Fibroblast of lung (primary cell): ENCODE measurements at regions not wholly inside any gene's neighbourhood (a gene's known extent, or its start where the extent isn't known, plus 50 kb on each side); places are given as distances from the start of the nearest gene placed in this dataset.
A peak's percentile ranks its signal among the peaks of the same experiment; 100 is the strongest.

Experiments
- DNase-seq, 2 donors: peaks; one replicate each; pipeline versions ENCODE4 v3.0.0 to v3.0.0-alpha.2; 2010; ENCODE audit warnings: low read depth in 2 of 2
- H2AFZ ChIP-seq: 2 replicates; pipeline ENCODE4 v1.5.1; 2012; ENCODE audit warnings: low read length, control low read depth, inconsistent platforms
- H3K27ac ChIP-seq: 2 replicates; pipeline ENCODE4 v1.5.1; 2011; ENCODE audit warnings: low read length, control low read depth; ENCODE audit not compliant: insufficient read depth
- H3K27me3 ChIP-seq: 2 replicates; pipeline ENCODE4 v1.5.1; 2011; ENCODE audit warnings: mild to moderate bottlenecking, low read length; ENCODE audit not compliant: control insufficient read depth, insufficient read depth
- H3K36me3 ChIP-seq: 2 replicates; pipeline ENCODE4 v1.5.1; 2011; ENCODE audit warnings: low read length; ENCODE audit not compliant: control insufficient read depth, insufficient read depth
- H3K4me1 ChIP-seq: 2 replicates; pipeline ENCODE4 v1.5.1; 2011; ENCODE audit warnings: low read length; ENCODE audit not compliant: control insufficient read depth, insufficient read depth; ENCODE audit errors: extremely low read depth
- H3K4me2 ChIP-seq: 2 replicates; pipeline ENCODE4 v1.5.1; 2011; ENCODE audit warnings: low read length, control low read depth; ENCODE audit not compliant: insufficient read depth; ENCODE audit errors: extremely low read depth
- H3K4me3 ChIP-seq, 4 experiments: fragments of 200-600 bp in 1 of 4; sonication (generic) in 1 of 4; replicated peaks in 1 of 4; 2 replicates each; pipeline ENCODE4 v1.5.1; 2011 to 2016; ENCODE audit warnings: low read length in 4 of 4, low read depth in 3 of 4, mild to moderate bottlenecking in 3 of 4, control low read depth in 2 of 4, inconsistent platforms in 1 of 4, mixed read lengths in 1 of 4; ENCODE audit not compliant: insufficient read depth in 1 of 4; ENCODE audit errors: control extremely low read depth in 1 of 4
- H3K79me2 ChIP-seq: 2 replicates; pipeline ENCODE4 v1.5.1; 2012; ENCODE audit warnings: mild to moderate bottlenecking, low read length, inconsistent platforms; ENCODE audit not compliant: control insufficient read depth, insufficient read depth
- H3K9ac ChIP-seq: 2 replicates; pipeline ENCODE4 v1.5.1; 2011; ENCODE audit warnings: mild to moderate bottlenecking, low read length, control low read depth; ENCODE audit not compliant: insufficient read depth
- H3K9me3 ChIP-seq: 2 replicates; pipeline ENCODE4 v1.5.1; 2012; ENCODE audit warnings: low read depth, low read length; ENCODE audit not compliant: control insufficient read depth, insufficient read depth
- H4K20me1 ChIP-seq: 2 replicates; pipeline ENCODE4 v1.5.1; 2011; ENCODE audit warnings: low read length; ENCODE audit not compliant: control insufficient read depth, insufficient read depth; ENCODE audit errors: extremely low read depth
- EZH2 ChIP-seq: IDR thresholded peaks from 2 replicates; pipeline ENCODE4 v1.5.1; 2012; ENCODE audit warnings: low read length, control low read depth, mild to moderate bottlenecking; ENCODE audit errors: missing control alignments
- TF ChIP-seq, protein P1 (sequence below), 2 donors: IDR thresholded peaks in 1 of 2; conservative IDR thresholded peaks in 1 of 2; 1 replicate in 1 of 2; 2 replicates in 1 of 2; pipeline ENCODE4 v1.5.1; 2011 to 2012; ENCODE audit warnings: low read length in 2 of 2, control low read depth in 1 of 2, inconsistent platforms in 1 of 2, low read depth in 1 of 2, mild to moderate bottlenecking in 1 of 2

DNA sequence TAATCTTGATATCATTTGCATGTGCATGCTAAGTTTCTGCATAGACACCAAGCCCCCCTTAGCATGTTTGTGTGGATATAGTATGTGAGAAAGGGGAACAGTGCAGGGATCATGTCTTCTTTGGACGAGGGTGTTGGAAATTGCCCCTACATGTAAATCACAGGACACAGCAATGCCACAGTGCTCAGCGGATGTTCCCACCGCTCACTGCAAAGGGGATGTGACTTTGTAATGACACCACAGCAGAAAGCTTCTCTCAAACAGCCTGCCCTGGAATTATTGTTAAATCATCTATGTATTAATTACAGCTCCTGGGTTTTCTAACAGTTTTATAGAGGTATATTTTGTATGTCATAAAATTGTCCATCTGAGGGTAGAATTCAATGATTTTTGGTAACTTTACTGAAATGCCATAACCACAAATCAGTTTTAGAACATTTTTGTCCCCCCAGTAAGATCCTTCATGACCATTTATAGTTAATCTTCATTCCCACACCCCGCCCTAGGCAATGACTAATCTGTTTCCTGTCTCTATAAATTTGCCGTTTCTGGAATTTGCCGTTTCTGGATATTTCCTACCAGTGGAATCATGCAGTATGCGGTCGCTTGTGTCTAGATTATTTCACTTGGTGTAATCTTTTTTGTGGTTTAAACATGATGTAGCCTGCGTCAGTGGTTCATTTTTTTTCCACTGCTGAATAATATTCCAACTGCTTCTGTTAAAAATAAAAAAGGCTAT lies 648.5 kb upstream of the WWC1 start:
- Histone ChIP-seq H3K9ac (no peak overlapping the region), H3K36me3 (no peaks in the 10 kb centered on the region), H3K4me3 (no peak overlapping the region), H3K4me1 (peaks cover 13% of the 10 kb centered on the region), H3K27ac (peak overlapping the region; percentile 79), H3K27me3 (no peaks in the 10 kb centered on the region), H2AFZ (peak overlapping the region; percentile 16), H3K79me2 (no peaks in the 10 kb centered on the region), H4K20me1 (no peaks in the 10 kb centered on the region), H3K9me3 (no peaks in the 10 kb centered on the region), H3K4me2 (no peak overlapping the region)
- no peak for TF ChIP-seq EZH2
- TF ChIP-seq, protein P1, sequence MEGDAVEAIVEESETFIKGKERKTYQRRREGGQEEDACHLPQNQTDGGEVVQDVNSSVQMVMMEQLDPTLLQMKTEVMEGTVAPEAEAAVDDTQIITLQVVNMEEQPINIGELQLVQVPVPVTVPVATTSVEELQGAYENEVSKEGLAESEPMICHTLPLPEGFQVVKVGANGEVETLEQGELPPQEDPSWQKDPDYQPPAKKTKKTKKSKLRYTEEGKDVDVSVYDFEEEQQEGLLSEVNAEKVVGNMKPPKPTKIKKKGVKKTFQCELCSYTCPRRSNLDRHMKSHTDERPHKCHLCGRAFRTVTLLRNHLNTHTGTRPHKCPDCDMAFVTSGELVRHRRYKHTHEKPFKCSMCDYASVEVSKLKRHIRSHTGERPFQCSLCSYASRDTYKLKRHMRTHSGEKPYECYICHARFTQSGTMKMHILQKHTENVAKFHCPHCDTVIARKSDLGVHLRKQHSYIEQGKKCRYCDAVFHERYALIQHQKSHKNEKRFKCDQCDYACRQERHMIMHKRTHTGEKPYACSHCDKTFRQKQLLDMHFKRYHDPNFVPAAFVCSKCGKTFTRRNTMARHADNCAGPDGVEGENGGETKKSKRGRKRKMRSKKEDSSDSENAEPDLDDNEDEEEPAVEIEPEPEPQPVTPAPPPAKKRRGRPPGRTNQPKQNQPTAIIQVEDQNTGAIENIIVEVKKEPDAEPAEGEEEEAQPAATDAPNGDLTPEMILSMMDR (conservative IDR thresholded peaks at IDR 0.05 in 1 of 2, IDR thresholded peaks at IDR 0.05 in 1 of 2; ENCODE audit: low read depth in 1 of 2, low read length in 2 of 2), result no peak
- DNase-seq, result peak; percentile 94 to 99

DNA sequence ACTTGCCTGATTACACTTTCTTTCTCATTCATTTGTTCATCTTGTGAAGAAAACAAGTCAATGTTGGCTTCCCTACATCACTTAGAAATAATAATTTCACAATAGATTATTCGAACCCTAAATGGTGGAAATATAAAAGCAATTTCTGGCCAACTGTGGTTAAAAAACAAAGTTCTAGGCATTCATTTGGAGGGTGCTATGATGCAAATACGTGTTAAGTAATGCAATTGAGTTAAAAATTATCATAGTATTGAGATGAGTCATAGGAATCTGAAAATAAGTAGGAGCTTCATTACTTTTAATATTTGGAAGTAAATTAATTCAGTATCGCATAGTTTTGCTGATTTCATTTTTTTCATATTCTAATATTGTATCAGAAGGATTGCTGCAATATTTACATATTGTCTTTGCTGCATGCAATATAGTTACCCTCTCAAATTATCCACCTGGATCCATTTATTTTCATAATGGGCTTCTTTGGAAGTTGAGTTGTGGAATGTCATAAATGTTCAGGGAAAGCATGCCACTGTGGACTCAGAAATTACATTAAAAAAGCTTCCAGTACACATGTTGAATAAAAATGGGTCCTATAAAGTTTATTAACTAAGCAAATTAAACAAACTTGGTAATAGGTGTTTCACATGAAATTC lies 647.7 kb upstream of the WWC1 start:
- H3K27ac ChIP-seq, result peak overlapping the region; percentile 62
- peak; percentile 55 to 60 for DNase-seq
- H3K9ac ChIP-seq, result no peak overlapping the region
- H2AFZ ChIP-seq, result no peak overlapping the region
- H3K79me2 ChIP-seq, result no peaks in the 10 kb centered on the region
- no peaks in the 10 kb centered on the region for H3K27me3 ChIP-seq
- peaks cover 13% of the 10 kb centered on the region for H3K4me1 ChIP-seq
- H3K4me3 ChIP-seq, result no peak overlapping the region
- peak overlapping the region; percentile 7 for H3K4me2 ChIP-seq
- H3K9me3 ChIP-seq, result no peaks in the 10 kb centered on the region
- TF ChIP-seq, protein P1 (conservative IDR thresholded peaks at IDR 0.05 in 1 of 2, IDR thresholded peaks at IDR 0.05 in 1 of 2; ENCODE audit: low read depth in 1 of 2, low read length in 2 of 2), result no peak
- no peak for TF ChIP-seq EZH2
- no peaks in the 10 kb centered on the region for H4K20me1 ChIP-seq
- H3K36me3 ChIP-seq, result no peaks in the 10 kb centered on the region

- Histone ChIP-seq H3K4me1 (peaks cover 13% of the 10 kb centered on the region), H3K9me3 (no peaks in the 10 kb centered on the region), H3K36me3 (no peaks in the 10 kb centered on the region), H3K4me2 (no peak overlapping the region), H4K20me1 (no peaks in the 10 kb centered on the region), H3K27ac (no peak overlapping the region), H3K4me3 (no peak overlapping the region), H3K79me2 (no peaks in the 10 kb centered on the region), H2AFZ (no peak overlapping the region), H3K27me3 (no peaks in the 10 kb centered on the region), H3K9ac (no peak overlapping the region)
- DNase-seq, result peak; percentile 35 to 48
- TF ChIP-seq, protein P1 (conservative IDR thresholded peaks at IDR 0.05 in 1 of 2, IDR thresholded peaks at IDR 0.05 in 1 of 2; ENCODE audit: low read depth in 1 of 2, low read length in 2 of 2), result no peak
- no peak for TF ChIP-seq EZH2
Observed at GRCh38 chr5:167644619-167645018, 646.8 kb upstream of the WWC1 start.
